ENCODE measurements at regions not wholly inside any gene's neighbourhood (a gene's known extent, or its start where the extent isn't known, plus 50 kb on each side); places are given as distances from the start of the nearest gene placed in this dataset.

- TF ChIP-seq POLR2A (IDR thresholded peaks at IDR 0.05; ENCODE audit: low read length): no peak
- TF ChIP-seq GATA1 (IDR thresholded peaks at IDR 0.05; ENCODE audit: low read depth, low read length): no peak
These were observed 119.5 kb upstream of the ANKRD1 start for GRCh38 chr10:91040343-91040742.

Measured in erythroblast (primary cell).